Renal cortical epithelial cell (primary cell): ENCODE measurements at regions not wholly inside any gene's neighbourhood (a gene's known extent, or its start where the extent isn't known, plus 50 kb on each side); places are given as distances from the start of the nearest gene placed in this dataset.

Source experiments
- DNase-seq: peaks from one replicate; pipeline ENCODE4 v3.0.0-alpha.2; 2011; ENCODE audit warnings: low read depth

- DNase-seq: no peak
These were observed 261.5 kb downstream of the KLF6 start for GRCh38 chr10:3523309-3524050.

GRCh38 chr10:3516923-3517255, 268.1 kb downstream of the KLF6 start:
- no peak for DNase-seq

- DNase-seq: no peak
These were observed 268.6 kb downstream of the KLF6 start for GRCh38 chr10:3516234-3516922.

DNA sequence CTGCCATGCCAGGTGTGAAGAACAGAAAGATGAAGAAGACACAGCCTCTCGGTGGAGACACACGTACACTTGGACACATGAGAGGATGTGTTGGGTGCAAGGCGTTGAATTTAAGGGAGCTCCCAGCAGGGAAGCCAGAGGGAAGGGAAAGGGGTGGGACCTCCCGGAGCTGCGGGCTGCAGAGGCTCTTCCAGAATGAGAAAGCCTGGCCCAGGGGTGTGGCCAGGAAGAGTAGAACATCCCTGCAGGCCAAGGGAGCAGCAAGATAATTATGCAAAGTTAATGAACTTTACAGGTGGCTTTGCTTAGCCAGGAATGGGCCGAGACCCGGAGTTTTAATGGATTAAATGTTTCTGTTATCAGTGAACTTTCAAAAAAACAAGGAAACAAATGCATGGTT, 270.3 kb downstream of the KLF6 start:
- no peak for DNase-seq

GRCh38 chr10:3512263-3512662, 272.7 kb downstream of the KLF6 start:
- DNase-seq: no peak

GRCh38 chr10:3511483-3511882, 273.5 kb downstream of the KLF6 start:
- DNase-seq: no peak

DNA sequence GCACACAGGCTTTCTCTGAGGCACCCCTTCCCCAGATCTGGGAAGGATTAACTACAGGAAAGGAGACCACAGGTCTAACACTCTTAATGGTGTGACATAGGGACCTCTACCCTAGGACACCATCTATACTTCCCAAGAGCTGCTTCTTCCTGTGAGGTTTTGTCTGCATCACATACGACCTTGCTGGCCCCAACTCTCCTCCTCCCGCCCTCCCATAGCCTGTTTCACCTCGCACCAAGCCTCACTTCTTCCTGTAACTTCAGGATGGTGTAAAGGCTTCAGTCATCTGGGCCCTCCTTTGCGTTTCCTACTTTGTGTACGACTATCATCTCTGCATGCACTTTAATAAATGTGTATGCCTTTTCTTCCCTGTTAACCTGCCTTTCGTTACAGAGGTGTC, 274.3 kb downstream of the KLF6 start:
- DNase-seq: no peak

DNA sequence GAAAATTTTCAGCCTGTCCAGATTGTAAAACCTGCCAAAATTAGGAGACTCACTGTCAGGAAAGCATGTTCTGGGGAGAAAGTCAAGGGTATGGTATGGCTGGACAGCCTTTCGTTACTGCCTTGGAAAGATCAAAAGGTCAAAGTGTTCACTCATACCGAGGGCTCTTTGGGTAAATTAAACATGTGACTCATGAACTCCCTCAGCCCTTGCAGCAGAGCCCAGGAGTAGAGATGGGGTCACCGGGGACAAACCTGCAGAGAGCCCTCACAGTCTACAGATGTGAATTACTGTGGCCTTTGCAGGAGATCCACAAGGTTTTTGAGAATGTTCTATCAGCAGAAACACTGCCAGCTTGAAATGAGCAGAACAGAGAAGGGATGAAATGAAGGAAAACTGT, 275.7 kb downstream of the KLF6 start:
- no peak for DNase-seq

- DNase-seq: no peak
These were observed 281.7 kb downstream of the KLF6 start for GRCh38 chr10:3503299-3503698.

- DNase-seq: no peak
These were observed 282.3 kb downstream of the KLF6 start for GRCh38 chr10:3502673-3503072.

- DNase-seq: peak; percentile 85
These were observed 284.6 kb downstream of the KLF6 start for GRCh38 chr10:3500408-3500856.

DNA sequence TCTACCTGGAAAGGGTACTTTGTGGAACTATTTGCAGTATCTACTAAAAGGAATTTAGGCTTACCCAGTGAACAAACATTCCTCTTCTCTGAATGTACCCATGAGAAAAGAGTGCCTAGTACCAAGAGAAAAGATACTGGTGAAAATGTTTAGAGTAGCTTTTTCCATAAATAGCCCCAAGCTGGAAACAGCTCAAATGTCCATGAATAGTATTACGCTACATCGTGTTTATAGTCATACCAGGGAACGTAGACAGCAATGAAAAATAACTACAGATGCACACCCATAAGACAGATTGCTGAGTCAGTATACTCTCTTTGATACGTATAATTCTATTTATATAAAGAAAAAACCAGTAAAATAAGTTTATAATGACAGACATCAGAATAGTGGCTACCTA, 285.9 kb downstream of the KLF6 start:
- peak; percentile 25 for DNase-seq

GRCh38 chr10:3497581-3497980, 287.4 kb downstream of the KLF6 start:
- DNase-seq: no peak

DNA sequence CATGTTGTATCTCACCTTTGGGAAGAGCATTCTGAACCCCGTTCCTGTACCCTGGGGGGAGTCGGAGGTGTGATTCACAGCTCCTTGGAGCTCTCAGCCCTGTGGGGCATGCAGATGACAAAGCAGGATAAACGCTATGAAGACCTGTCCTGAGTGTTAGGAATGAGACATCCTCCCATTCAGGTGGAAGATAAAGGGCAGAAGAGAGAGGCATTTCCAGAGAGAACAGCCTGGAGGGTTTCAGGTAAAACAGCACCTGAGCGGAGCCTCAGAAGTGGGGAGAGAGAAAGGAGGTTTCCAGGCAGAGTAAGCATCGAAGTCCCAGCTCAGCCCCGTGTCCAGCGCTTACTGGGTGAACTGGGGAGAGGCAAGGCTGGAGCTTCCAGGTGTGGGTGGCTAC, 288.9 kb downstream of the KLF6 start:
- DNase-seq: no peak

- DNase-seq: no peak
These were observed 289.7 kb downstream of the KLF6 start for GRCh38 chr10:3495281-3495680.

GRCh38 chr10:3494838-3495230, 290.2 kb downstream of the KLF6 start:
- DNase-seq: no peak

- DNase-seq: no peak
These were observed 290.7 kb downstream of the KLF6 start for GRCh38 chr10:3494131-3494837.

- peak; percentile 32 for DNase-seq
These were observed 291.4 kb downstream of the KLF6 start for GRCh38 chr10:3493621-3494020.

- DNase-seq: no peak
These were observed 293.4 kb downstream of the KLF6 start for GRCh38 chr10:3491571-3491970.

DNA sequence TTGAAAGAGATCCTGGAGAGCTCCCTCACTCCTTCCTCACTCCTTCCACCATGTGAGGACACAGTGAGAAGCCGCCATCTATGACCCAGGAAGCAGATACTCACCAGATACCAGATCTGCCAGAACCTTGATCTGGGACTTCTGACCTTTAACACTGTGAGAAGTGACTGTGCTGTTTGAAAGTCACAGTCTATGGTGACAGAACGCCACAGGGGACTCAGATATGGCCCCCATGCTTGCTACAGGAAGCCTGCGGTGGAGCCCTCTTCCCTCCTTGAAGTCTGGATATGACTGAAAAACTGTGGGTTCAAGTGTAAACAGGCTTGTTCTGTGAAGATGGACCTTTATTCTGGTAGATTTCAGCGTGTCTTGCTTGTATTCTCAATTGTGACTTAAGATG, 297.8 kb downstream of the KLF6 start:
- no peak for DNase-seq

DNA sequence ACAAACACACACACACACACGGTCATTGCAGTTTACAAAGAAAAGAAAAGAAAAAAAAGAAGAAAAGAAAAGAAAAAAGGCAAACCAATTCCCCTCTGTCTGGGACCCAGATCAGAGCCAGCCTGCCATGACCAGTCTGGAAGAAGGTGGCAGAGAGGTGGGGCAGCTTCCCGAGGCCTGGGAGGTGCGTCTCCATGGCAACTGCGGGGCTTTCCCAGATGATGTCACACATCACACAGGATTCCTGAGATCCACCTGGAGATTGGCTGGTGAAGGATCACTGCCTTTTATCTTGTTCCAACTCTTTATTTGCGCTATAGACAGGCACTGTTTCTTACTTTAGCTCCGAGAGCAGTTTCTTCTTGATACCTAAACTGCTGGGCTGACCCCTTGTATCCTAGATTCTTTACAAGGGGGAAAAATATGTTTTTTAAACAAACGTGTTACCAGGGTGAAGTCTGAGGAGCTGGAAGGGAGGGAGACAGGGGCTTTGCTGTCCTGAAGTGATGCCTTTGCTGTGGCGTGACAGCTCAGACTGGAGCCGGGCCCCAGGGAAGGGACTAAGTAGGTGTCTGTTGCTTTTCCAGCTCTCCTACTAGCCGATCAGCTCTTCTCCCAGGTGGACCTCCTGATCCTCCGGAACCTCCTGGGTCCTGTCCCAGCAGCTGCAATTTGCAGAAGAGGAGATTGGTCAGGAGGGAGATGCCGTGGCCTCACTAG, 298.5 kb downstream of the KLF6 start:
- peak; percentile 94 for DNase-seq

- no peak for DNase-seq
These were observed 299.8 kb downstream of the KLF6 start for GRCh38 chr10:3485057-3485686.
